IgD-negative memory B cell (primary cell): ENCODE measurements at regions not wholly inside any gene's neighbourhood (a gene's known extent, or its start where the extent isn't known, plus 50 kb on each side); places are given as distances from the start of the nearest gene placed in this dataset.

Source experiments
- H3K27ac Mint-ChIP-seq, 3 donors: one replicate each; pipeline ENCODE4 v1.8.0; 2020 to 2022; ENCODE audit warnings: mild to moderate bottlenecking in 3 of 3, mixed read lengths in 3 of 3, moderate library complexity in 1 of 3
- H3K27me3 Mint-ChIP-seq: one replicate; pipeline ENCODE4 v1.8.0; 2021; ENCODE audit warnings: mixed read lengths
- H3K36me3 Mint-ChIP-seq: one replicate; pipeline ENCODE4 v1.8.0; 2020; ENCODE audit warnings: mild to moderate bottlenecking, mixed read lengths
- H3K4me1 Mint-ChIP-seq, 3 donors: one replicate each; pipeline ENCODE4 v1.8.0; 2020 to 2022; ENCODE audit warnings: mixed read lengths in 3 of 3, mild to moderate bottlenecking in 1 of 3
- H3K4me3 Mint-ChIP-seq, 4 donors: one replicate each; pipeline ENCODE4 v1.8.0; 2020 to 2022; ENCODE audit warnings: mild to moderate bottlenecking in 4 of 4, mixed read lengths in 4 of 4, moderate library complexity in 3 of 4
- H3K9me3 Mint-ChIP-seq, 3 donors: one replicate each; pipeline ENCODE4 v1.8.0; 2020 to 2021; ENCODE audit warnings: mixed read lengths in 3 of 3, mild to moderate bottlenecking in 1 of 3

DNA sequence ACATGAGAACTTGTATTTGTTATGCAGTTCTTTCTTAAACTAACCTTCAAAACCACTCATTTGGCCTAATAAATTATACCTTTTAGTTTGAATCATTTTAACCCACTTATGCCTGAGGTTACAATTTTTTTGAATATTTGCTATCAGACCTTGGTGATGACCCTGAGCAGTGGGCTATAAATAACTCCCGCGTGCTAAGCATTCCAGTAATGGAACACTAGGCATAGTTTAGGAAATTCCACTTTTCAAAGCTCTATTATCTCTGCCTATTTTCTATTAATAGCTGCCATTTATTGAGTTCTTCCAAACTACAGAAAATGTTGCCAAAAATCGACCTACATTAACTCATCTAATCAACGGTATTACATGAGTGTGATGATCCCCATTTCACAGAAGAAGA lies 993.4 kb upstream of the FAT3 start:
- Mint-ChIP-seq H3K36me3 (no peaks in the 10 kb centered on the region), H3K9me3 (peaks cover 2 to 3% (median 2%) of the 10 kb centered on the region in 3 donors), H3K4me3 (no peak overlapping the region), H3K27me3 (no peaks in the 10 kb centered on the region), H3K27ac (no peak overlapping the region), H3K4me1 (no peaks in the 10 kb centered on the region)

DNA sequence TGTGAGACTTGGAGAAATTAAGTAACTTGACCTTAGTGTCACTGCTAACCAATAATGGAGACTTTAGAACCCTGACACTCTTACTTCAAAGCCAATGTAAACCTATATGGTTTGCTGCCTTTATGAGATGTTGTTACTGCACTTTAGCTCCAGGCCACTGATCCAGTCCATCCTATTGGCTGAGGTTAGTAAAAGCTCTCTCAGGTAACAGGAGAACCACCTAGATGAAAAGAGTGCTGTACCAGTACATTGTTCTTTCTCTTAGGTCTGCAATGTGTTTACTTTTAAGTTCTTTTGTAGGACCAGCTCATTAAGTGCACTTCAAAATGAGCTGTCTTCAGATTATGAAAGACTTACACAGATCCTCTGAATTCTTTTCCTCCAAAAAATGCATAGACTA lies 994.0 kb upstream of the FAT3 start:
- H3K4me3 Mint-ChIP-seq, result no peak overlapping the region
- no peak overlapping the region for H3K27ac Mint-ChIP-seq
- no peaks in the 10 kb centered on the region for H3K4me1 Mint-ChIP-seq
- H3K9me3 Mint-ChIP-seq, result peaks cover 0 to 3% (median 2%) of the 10 kb centered on the region in 3 donors
- no peaks in the 10 kb centered on the region for H3K36me3 Mint-ChIP-seq
- H3K27me3 Mint-ChIP-seq, result no peaks in the 10 kb centered on the region

DNA sequence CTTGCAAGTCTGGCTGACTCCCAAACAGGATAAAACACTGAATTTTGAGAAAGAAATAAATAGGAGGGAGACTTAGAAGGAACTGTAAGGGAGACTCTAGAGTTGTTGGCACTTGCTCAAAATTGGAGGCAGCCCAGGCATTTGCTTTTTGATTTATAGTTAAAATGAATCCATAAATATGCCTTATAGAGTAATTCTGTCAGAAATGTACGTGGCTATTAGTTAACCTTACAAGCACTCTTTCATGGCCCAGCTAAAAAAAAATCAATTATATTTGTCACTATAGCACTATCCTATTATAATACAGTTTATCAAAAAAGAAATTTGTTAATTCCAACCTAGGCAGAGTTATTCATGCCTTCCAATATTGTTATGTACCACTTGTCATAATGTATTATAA lies 1000.0 kb upstream of the CHORDC1 start:
- H3K27me3 Mint-ChIP-seq, result no peaks in the 10 kb centered on the region
- peaks cover 3 to 9% (median 4%) of the 10 kb centered on the region in 3 donors for H3K9me3 Mint-ChIP-seq
- H3K36me3 Mint-ChIP-seq, result no peaks in the 10 kb centered on the region
- no peak overlapping the region for H3K27ac Mint-ChIP-seq
- no peaks in the 10 kb centered on the region for H3K4me1 Mint-ChIP-seq
- H3K4me3 Mint-ChIP-seq, result no peak overlapping the region

DNA sequence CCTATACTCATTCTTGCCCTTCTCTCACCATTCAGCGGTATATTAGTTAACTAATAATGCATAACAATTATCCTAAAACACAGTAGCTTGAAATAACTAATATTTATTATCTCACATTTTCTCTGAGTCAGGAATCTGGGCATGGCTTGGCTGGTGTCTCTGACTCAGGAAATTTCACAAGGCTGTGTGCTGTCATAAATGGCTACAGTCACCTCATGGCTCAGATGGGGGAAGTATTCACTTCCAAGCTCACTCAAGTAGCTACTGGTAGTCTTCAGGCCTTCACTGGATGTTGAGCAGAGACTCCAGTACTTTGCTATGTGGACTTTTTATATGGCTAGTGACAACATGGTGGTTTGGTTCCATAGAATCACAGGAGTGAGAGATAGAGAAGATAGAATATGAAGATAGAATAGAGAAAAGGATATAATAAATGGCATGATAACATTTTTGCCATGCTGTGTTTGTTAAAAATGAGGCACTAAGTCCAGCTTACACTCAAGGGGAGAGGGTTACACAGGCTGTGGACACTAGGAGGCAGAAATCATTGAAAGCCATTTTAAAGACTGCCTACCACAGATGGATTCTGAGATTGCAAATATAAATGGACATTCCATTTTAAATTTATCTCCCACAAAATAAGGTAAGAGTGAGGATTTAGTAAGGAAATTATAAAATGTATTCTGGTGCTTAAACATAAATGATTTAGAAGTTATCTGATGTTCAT lies 997.8 kb upstream of the CHORDC1 start:
- Mint-ChIP-seq H3K4me3 (no peak overlapping the region), H3K27ac (no peak overlapping the region), H3K9me3 (peaks cover 2 to 9% (median 2%) of the 10 kb centered on the region in 3 donors), H3K27me3 (no peaks in the 10 kb centered on the region), H3K36me3 (no peaks in the 10 kb centered on the region), H3K4me1 (no peaks in the 10 kb centered on the region)

DNA sequence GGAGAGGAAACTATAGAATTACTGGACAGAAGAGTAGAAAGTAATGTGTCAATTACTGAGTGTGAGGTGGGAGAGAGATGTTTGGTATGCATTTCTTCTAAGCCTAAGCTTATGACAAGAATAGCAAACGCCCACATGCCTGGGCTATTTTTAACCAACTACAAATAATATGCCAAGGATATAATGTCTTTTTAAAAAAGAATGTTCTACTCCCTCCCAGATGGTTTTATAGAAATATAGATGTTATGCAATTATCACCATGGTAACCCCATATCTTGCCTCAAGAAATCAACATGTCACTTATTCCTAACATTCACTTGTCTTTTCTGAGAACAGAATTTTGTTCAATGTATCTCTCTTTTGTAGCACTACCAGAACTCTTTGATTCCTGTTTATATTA lies 996.7 kb upstream of the CHORDC1 start:
- Mint-ChIP-seq H3K4me1 (no peaks in the 10 kb centered on the region), H3K4me3 (no peak overlapping the region), H3K36me3 (no peaks in the 10 kb centered on the region), H3K27me3 (no peaks in the 10 kb centered on the region), H3K9me3 (peaks cover 0 to 9% (median under 1%) of the 10 kb centered on the region in 3 donors), H3K27ac (no peak overlapping the region)

DNA sequence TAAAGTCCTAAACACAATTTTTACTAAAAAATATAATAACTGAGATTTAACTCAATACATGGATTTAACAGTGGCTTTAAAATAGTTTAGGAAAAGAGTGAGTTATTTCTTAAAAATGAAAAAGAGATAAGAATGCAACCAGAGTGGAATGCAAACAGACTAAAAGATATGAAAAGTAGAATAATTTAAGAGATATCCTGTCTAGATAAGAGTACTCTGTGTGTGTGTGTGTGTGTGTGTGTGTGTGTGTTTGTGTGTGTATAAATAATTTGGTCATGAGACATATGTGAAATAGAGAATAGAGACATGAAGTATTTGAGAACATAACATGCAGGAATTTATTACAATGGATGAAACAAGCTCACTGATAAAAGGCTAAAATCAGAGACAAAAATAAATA lies 986.9 kb upstream of the CHORDC1 start:
- no peaks in the 10 kb centered on the region for H3K36me3 Mint-ChIP-seq
- H3K4me1 Mint-ChIP-seq, result no peaks in the 10 kb centered on the region
- no peak overlapping the region for H3K4me3 Mint-ChIP-seq
- no peak overlapping the region for H3K27ac Mint-ChIP-seq
- H3K9me3 Mint-ChIP-seq, result peaks cover 2 to 7% (median 3%) of the 10 kb centered on the region in 3 donors
- no peaks in the 10 kb centered on the region for H3K27me3 Mint-ChIP-seq

DNA sequence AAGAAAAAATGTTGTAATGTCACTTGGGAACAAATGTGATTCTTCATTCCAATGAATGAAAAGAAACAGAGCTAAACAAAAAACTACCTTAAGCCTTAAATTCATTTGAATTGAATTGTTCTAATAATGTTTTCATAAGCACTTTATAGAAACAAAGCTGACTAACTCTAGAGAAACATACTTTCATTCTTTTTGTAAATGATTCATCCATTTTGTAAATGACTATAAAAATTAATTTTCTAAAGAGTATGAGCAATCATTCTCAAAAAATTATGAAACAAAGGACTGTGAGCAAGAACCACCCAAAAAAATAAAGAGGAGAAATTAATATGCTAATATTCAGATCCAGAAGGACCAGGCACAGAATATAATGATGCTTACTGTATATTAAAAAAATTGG lies 986.5 kb upstream of the CHORDC1 start:
- H3K4me3 Mint-ChIP-seq, result no peak overlapping the region
- H3K36me3 Mint-ChIP-seq, result no peaks in the 10 kb centered on the region
- H3K27ac Mint-ChIP-seq, result no peak overlapping the region
- H3K27me3 Mint-ChIP-seq, result no peaks in the 10 kb centered on the region
- H3K9me3 Mint-ChIP-seq, result peaks cover 2 to 7% (median 3%) of the 10 kb centered on the region in 3 donors
- H3K4me1 Mint-ChIP-seq, result no peaks in the 10 kb centered on the region

DNA sequence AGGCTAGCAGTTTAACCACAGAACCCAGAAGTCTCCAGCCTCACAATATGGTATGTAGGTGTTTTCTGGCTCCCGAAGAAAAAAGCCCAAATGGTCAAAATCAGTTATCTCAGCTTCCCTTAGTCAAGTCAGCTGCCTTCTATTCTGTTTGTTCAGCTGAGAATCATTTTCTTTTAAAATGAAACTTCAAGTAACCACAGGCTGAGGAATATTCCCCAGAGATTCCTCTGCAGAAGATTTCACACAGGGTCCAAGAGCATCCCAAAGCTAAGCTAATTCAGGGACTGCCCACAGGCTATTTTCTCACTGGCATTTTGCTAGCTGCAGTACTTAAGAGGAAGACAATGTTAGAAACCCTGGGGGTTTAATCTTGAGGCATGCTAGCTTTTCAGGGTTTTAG lies 977.0 kb upstream of the CHORDC1 start:
- Mint-ChIP-seq H3K27me3 (no peaks in the 10 kb centered on the region), H3K4me3 (no peak overlapping the region), H3K9me3 (peaks cover 4 to 8% (median 5%) of the 10 kb centered on the region in 3 donors)

DNA sequence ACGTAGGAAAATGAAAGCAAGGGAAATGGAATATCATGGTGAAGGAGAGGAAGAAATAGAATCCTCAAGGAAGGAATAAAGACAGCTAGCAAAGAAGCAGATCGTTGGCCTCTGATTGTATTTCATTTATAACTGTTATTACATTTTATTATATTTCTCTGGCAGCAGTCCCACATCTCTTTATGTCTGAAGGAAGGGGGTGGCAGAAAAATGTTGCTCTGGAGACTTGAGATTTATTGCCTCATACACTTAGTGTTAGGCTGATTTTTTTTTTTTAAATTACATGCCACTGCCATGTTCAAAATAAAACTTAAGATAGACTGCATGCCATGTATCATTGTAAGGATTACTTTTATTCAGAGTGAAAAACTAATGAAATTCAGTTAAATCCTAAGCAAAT lies 971.7 kb upstream of the CHORDC1 start:
- H3K27me3 Mint-ChIP-seq, result no peaks in the 10 kb centered on the region
- H3K27ac Mint-ChIP-seq, result no peak overlapping the region
- H3K4me3 Mint-ChIP-seq, result no peak overlapping the region
- no peaks in the 10 kb centered on the region for H3K4me1 Mint-ChIP-seq
- H3K9me3 Mint-ChIP-seq, result peaks cover 4 to 5% (median 4%) of the 10 kb centered on the region in 3 donors
- no peaks in the 10 kb centered on the region for H3K36me3 Mint-ChIP-seq

More for the DNA sequence above, 977.0 kb upstream of the CHORDC1 start:
- Mint-ChIP-seq H3K4me1 (no peaks in the 10 kb centered on the region), H3K27ac (no peak overlapping the region), H3K36me3 (no peaks in the 10 kb centered on the region)

DNA sequence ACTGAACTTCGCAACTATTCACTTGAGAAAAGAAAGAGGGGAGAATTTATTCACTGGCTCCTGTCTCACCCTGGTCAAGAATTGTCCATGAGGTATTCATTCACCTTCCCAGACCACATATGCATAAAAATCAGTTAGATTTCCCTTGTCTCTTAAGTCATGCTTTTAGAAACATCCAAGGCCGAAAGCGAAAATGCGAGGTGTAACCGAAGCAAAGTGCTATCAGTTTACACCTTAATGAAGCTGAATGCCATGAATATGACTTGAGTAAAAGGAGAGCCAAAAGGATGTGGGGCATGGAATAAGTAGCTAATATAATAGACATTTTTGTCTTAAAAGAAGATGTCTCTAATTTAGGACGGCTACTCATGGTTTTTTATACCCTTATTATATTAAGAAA lies 965.6 kb upstream of the CHORDC1 start:
- Mint-ChIP-seq H3K27ac (no peak overlapping the region), H3K36me3 (no peaks in the 10 kb centered on the region), H3K27me3 (no peaks in the 10 kb centered on the region), H3K4me3 (no peak overlapping the region), H3K9me3 (no peaks in the 10 kb centered on the region), H3K4me1 (no peaks in the 10 kb centered on the region)

DNA sequence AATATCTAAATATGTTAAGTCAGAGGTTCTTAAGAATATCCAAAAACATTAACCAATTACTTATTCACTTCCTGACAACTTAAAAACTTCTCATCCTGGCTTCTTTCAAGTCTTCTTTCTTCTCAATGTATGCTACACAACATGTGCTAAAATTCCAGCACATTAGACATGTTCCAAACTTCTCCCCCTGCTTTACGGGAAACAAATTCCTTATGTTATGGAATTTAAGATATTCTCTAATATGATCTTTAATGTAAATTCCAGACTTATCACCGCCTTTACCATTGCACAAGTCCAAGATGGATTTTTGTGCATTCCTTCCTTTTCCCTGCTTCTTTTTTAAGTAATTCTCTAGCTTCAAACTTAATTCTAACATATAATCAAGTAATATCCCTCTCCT lies 964.5 kb upstream of the CHORDC1 start:
- Mint-ChIP-seq H3K4me1 (no peaks in the 10 kb centered on the region), H3K4me3 (no peak overlapping the region), H3K27ac (no peak overlapping the region), H3K27me3 (no peaks in the 10 kb centered on the region), H3K36me3 (no peaks in the 10 kb centered on the region), H3K9me3 (peaks cover 0 to 8% (median 4%) of the 10 kb centered on the region in 3 donors)

DNA sequence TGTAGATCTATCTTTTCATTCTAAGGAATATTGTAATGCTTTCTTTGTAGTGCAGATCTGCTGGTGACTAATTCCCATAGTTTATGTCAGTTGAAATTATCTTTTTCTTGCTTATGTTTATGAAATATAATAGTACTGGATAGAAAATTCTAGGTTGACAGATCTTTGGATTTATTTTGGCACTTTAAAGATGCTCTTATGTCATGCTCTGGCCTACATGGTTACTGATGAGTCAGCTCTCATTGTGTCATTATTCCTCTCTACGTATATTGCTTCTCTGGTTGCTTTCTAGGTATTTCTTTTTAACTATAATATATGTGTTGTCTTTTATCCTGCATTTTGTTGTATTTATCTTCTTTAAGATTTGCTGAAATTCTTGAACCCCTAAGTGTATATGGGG lies 955.5 kb upstream of the CHORDC1 start:
- Mint-ChIP-seq H3K4me1 (no peaks in the 10 kb centered on the region), H3K27me3 (no peaks in the 10 kb centered on the region), H3K4me3 (no peak overlapping the region), H3K27ac (no peak overlapping the region), H3K36me3 (no peaks in the 10 kb centered on the region), H3K9me3 (peaks cover 5 to 17% (median 7%) of the 10 kb centered on the region in 3 donors)

DNA sequence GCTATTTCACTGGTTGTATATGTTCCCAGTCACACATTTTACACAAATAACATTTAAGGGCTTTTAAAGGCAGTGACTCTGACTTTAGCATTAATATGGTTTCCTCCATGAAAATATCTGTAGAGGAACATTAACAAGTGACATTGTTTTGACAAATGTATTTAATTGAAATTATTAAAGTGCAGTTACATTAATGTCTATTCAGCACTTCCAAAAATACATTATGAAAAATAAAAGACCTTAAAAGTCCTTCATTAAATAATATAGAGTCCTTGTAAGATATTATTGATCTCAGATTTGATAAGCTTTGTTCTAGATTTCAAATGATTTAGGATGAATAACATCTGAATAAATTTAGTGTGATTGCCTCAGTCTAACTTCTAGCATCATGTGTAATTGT lies 951.9 kb upstream of the CHORDC1 start:
- no peaks in the 10 kb centered on the region for H3K27me3 Mint-ChIP-seq
- H3K4me3 Mint-ChIP-seq, result no peak overlapping the region
- no peak overlapping the region for H3K27ac Mint-ChIP-seq
- H3K36me3 Mint-ChIP-seq, result no peaks in the 10 kb centered on the region
- no peaks in the 10 kb centered on the region for H3K4me1 Mint-ChIP-seq
- peaks cover 2 to 13% (median 5%) of the 10 kb centered on the region in 3 donors for H3K9me3 Mint-ChIP-seq

DNA sequence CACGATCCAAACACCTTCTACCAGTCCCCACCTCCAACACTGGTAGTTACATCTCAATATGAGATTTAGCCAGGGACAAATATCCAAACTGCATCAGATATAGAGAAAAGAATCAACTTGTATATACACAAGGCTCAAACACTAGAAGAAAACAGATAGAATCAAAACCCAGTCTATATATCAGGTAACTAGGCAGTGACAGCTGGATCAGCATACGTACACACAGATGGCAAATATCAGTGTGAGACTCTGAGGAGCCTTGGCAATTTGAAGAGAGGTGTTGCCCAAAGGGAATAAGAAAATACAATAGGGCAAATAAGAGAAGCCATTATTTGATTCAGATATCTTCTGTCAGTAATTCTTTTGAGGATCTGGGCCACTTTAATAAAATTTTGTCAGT lies 951.3 kb upstream of the CHORDC1 start:
- Mint-ChIP-seq H3K4me3 (no peak overlapping the region), H3K27ac (no peak overlapping the region), H3K9me3 (peaks cover 2 to 13% (median 5%) of the 10 kb centered on the region in 3 donors), H3K36me3 (no peaks in the 10 kb centered on the region), H3K27me3 (no peaks in the 10 kb centered on the region), H3K4me1 (no peaks in the 10 kb centered on the region)

DNA sequence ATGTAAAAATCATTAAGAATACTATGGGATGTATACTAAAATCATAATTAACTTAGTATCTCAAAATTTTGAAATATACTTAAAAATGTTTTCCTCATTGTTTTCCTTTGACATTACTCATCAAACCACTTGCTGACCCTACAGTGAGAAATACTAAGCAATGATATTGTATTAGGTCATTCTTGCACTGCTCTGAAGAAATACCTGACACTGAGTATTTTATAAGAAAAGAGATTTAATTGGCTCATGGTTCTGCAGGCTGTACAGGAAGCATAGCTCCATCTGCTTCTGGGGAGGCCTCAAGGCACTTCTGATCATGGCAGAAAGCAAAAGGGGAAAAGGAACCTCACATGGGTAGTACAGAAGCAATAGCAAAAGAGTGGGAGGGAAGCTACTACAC lies 950.9 kb upstream of the CHORDC1 start:
- H3K27me3 Mint-ChIP-seq, result no peaks in the 10 kb centered on the region
- H3K9me3 Mint-ChIP-seq, result peaks cover 2 to 13% (median 5%) of the 10 kb centered on the region in 3 donors
- H3K36me3 Mint-ChIP-seq, result no peaks in the 10 kb centered on the region
- no peaks in the 10 kb centered on the region for H3K4me1 Mint-ChIP-seq
- H3K4me3 Mint-ChIP-seq, result no peak overlapping the region
- H3K27ac Mint-ChIP-seq, result no peak overlapping the region

DNA sequence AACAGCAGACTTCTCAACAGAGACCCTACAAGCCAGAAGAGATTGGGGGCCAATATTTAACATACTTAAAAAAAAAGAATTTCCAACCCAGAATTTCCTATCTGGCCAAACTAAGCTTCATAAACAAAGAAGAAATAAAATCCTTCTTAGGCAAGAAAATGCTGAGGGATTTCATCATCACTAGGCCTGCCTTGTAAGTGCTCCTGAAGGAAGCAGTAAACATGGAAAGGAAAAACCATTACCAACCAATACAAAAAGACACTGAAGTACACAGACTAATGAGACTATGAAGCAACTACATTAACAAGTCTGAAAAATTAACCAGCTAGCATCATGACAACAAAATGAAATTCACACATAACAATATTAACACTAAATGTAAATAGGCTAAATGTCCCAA lies 947.9 kb upstream of the CHORDC1 start:
- Mint-ChIP-seq H3K27me3 (no peaks in the 10 kb centered on the region), H3K4me3 (no peak overlapping the region), H3K36me3 (no peaks in the 10 kb centered on the region), H3K4me1 (no peaks in the 10 kb centered on the region), H3K27ac (no peak overlapping the region), H3K9me3 (peaks cover 2 to 9% (median 5%) of the 10 kb centered on the region in 3 donors)
